Astrocyte (in vitro differentiated cells and primary cell): ENCODE measurements at regions not wholly inside any gene's neighbourhood (a gene's known extent, or its start where the extent isn't known, plus 50 kb on each side); places are given as distances from the start of the nearest gene placed in this dataset.
A peak's percentile ranks its signal among the peaks of the same experiment; 100 is the strongest.

ENCODE experiments used
- DNase-seq: peaks from one replicate; pipeline ENCODE4 v3.0.0-alpha.2; 2010; ENCODE audit warnings: low read depth
- FAIRE-seq: peaks from 2 replicates; lab custom pipeline; 2011; peaks lifted over from hg19 to GRCh38; lab: Jason Lieb, UNC
- H2AFZ ChIP-seq: 2 replicates; pipeline ENCODE4 v1.6.0; 2012; ENCODE audit warnings: low read depth, low read length, inconsistent platforms
- H3K27ac ChIP-seq: 2 replicates; pipeline ENCODE4 v1.5.1; 2011; ENCODE audit warnings: low read depth, low read length, inconsistent platforms
- H3K27me3 ChIP-seq: 2 replicates; pipeline ENCODE4 v1.6.0; 2011; ENCODE audit warnings: low read length, inconsistent platforms; ENCODE audit not compliant: insufficient read depth
- H3K36me3 ChIP-seq: 2 replicates; pipeline ENCODE4 v1.5.1; 2011; ENCODE audit warnings: low read length, inconsistent platforms; ENCODE audit not compliant: insufficient read depth
- H3K4me1 ChIP-seq: 2 replicates; pipeline ENCODE4 v1.5.1; 2011; ENCODE audit warnings: low read length, inconsistent platforms; ENCODE audit not compliant: insufficient read depth
- H3K4me2 ChIP-seq: 2 replicates; pipeline ENCODE4 v1.6.0; 2012; ENCODE audit warnings: low read length, inconsistent platforms
- H3K4me3 ChIP-seq: 2 replicates; pipeline ENCODE4 v1.5.1; 2011; ENCODE audit warnings: low read depth, mild to moderate bottlenecking, low read length, inconsistent platforms; ENCODE audit not compliant: insufficient read depth
- H3K79me2 ChIP-seq: 2 replicates; pipeline ENCODE4 v1.6.0; 2012; ENCODE audit warnings: mild to moderate bottlenecking, low read length, inconsistent platforms; ENCODE audit not compliant: insufficient read depth
- H3K9ac ChIP-seq: 2 replicates; pipeline ENCODE4 v1.6.0; 2012; ENCODE audit warnings: mild to moderate bottlenecking, low read length, inconsistent platforms
- H3K9me3 ChIP-seq: 2 replicates; pipeline ENCODE4 v1.5.1; 2012; ENCODE audit warnings: low read depth, mild to moderate bottlenecking, low read length, inconsistent platforms; ENCODE audit not compliant: insufficient read depth
- H4K20me1 ChIP-seq: 2 replicates; pipeline ENCODE4 v1.6.0; 2012; ENCODE audit warnings: low read length, inconsistent platforms; ENCODE audit not compliant: insufficient read depth
- H3K27ac Mint-ChIP-seq: one replicate; pipeline ENCODE4 v1.8.0; 2021; ENCODE audit warnings: mild to moderate bottlenecking, mixed read lengths; ENCODE audit not compliant: unreplicated experiment
- H3K27me3 Mint-ChIP-seq: one replicate; pipeline ENCODE4 v1.8.0; 2021; ENCODE audit warnings: low read depth, mixed read lengths; ENCODE audit not compliant: unreplicated experiment
- H3K36me3 Mint-ChIP-seq: one replicate; pipeline ENCODE4 v1.8.0; 2021; ENCODE audit warnings: low read depth, mixed read lengths; ENCODE audit not compliant: unreplicated experiment
- H3K4me1 Mint-ChIP-seq: one replicate; pipeline ENCODE4 v1.8.0; 2021; ENCODE audit warnings: low read depth, mixed read lengths; ENCODE audit not compliant: unreplicated experiment
- H3K4me3 Mint-ChIP-seq: one replicate; pipeline ENCODE4 v1.8.0; 2021; ENCODE audit warnings: mild to moderate bottlenecking, moderate library complexity, mixed read lengths; ENCODE audit not compliant: unreplicated experiment
- H3K9me3 Mint-ChIP-seq: one replicate; pipeline ENCODE4 v1.8.0; 2021; ENCODE audit warnings: mild to moderate bottlenecking, mixed read lengths; ENCODE audit not compliant: unreplicated experiment
- CTCF ChIP-seq: IDR thresholded peaks from 2 replicates; pipeline ENCODE4 v1.5.1; 2011; ENCODE audit warnings: low read depth, mild to moderate bottlenecking, inconsistent platforms, low read length, moderate library complexity; ENCODE audit not compliant: insufficient read depth
- EZH2 ChIP-seq: IDR thresholded peaks from 2 replicates; pipeline ENCODE4 v1.6.1; 2012; ENCODE audit warnings: mild to moderate bottlenecking, low read length, inconsistent platforms; ENCODE audit not compliant: insufficient read depth

- Histone ChIP-seq H3K27me3 (no peaks in the 10 kb centered on the region), H3K36me3 (no peaks in the 10 kb centered on the region), H3K27ac (no peak overlapping the region), H3K9ac (no peak overlapping the region), H3K79me2 (no peaks in the 10 kb centered on the region), H2AFZ (no peak overlapping the region), H4K20me1 (no peaks in the 10 kb centered on the region), H3K4me1 (no peaks in the 10 kb centered on the region), H3K4me3 (no peak overlapping the region), H3K9me3 (no peaks in the 10 kb centered on the region), H3K4me2 (no peak overlapping the region)
- Mint-ChIP-seq H3K27me3 (peaks cover 2% of the 10 kb centered on the region), H3K27ac (no peak overlapping the region), H3K36me3 (no peaks in the 10 kb centered on the region), H3K9me3 (peaks cover 2% of the 10 kb centered on the region), H3K4me1 (no peaks in the 10 kb centered on the region), H3K4me3 (no peak overlapping the region)
- TF ChIP-seq CTCF (no peak), EZH2 (no peak)
- FAIRE-seq = no peak
- no peak for DNase-seq
These were observed 336.8 kb upstream of the SALL1 start for GRCh38 chr16:51487880-51488279.

- TF ChIP-seq CTCF (no peak), EZH2 (no peak)
- no peaks in the 10 kb centered on the region for H3K27me3 ChIP-seq
- no peaks in the 10 kb centered on the region for H3K36me3 ChIP-seq
- Mint-ChIP-seq H3K27me3 (peaks cover 2% of the 10 kb centered on the region), H3K4me1 (no peaks in the 10 kb centered on the region), H3K36me3 (no peaks in the 10 kb centered on the region), H3K4me3 (no peak overlapping the region), H3K27ac (no peak overlapping the region), H3K9me3 (no peaks in the 10 kb centered on the region)
- H3K4me3 ChIP-seq = no peak overlapping the region
- DNase-seq = no peak
- H3K79me2 ChIP-seq = no peaks in the 10 kb centered on the region
- H3K9ac ChIP-seq = no peak overlapping the region
- no peak overlapping the region for H3K4me2 ChIP-seq
- H3K4me1 ChIP-seq = no peaks in the 10 kb centered on the region
- no peaks in the 10 kb centered on the region for H3K9me3 ChIP-seq
- no peak overlapping the region for H3K27ac ChIP-seq
- FAIRE-seq = no peak
- no peaks in the 10 kb centered on the region for H4K20me1 ChIP-seq
- H2AFZ ChIP-seq = no peak overlapping the region
These were observed 323.5 kb upstream of the SALL1 start for GRCh38 chr16:51474414-51475091.

- no peak overlapping the region for H3K27ac Mint-ChIP-seq
- peaks cover 5% of the 10 kb centered on the region for H3K27me3 Mint-ChIP-seq
- no peaks in the 10 kb centered on the region for H3K9me3 Mint-ChIP-seq
- no peaks in the 10 kb centered on the region for H4K20me1 ChIP-seq
- H3K4me1 Mint-ChIP-seq = no peaks in the 10 kb centered on the region
- H3K36me3 Mint-ChIP-seq = no peaks in the 10 kb centered on the region
- no peak overlapping the region for H2AFZ ChIP-seq
- H3K4me3 Mint-ChIP-seq = no peak overlapping the region
- DNase-seq (no peak), FAIRE-seq (peak; percentile 29)
- H3K36me3 ChIP-seq = no peaks in the 10 kb centered on the region
- no peaks in the 10 kb centered on the region for H3K4me1 ChIP-seq
- H3K27ac ChIP-seq = no peak overlapping the region
- H3K79me2 ChIP-seq = no peaks in the 10 kb centered on the region
- no peak overlapping the region for H3K9ac ChIP-seq
- no peaks in the 10 kb centered on the region for H3K9me3 ChIP-seq
- H3K4me2 ChIP-seq = no peak overlapping the region
- H3K4me3 ChIP-seq = no peak overlapping the region
- TF ChIP-seq CTCF (no peak), EZH2 (no peak)
- no peaks in the 10 kb centered on the region for H3K27me3 ChIP-seq
These were observed 322.0 kb upstream of the SALL1 start for GRCh38 chr16:51473091-51473490.
